Ishikawa (cell line): ENCODE measurements at regions not wholly inside any gene's neighbourhood (a gene's known extent, or its start where the extent isn't known, plus 50 kb on each side); places are given as distances from the start of the nearest gene placed in this dataset.

Source experiments
- CEBPB ChIP-seq: IDR thresholded peaks from 2 replicates; pipeline ENCODE4 v1.6.1; 2012
- CREB1 ChIP-seq: IDR thresholded peaks from 2 replicates; pipeline ENCODE4 v1.6.1; 2012; ENCODE audit warnings: low read depth
- EGR1 ChIP-seq: IDR thresholded peaks from 2 replicates; pipeline ENCODE4 v1.6.1; 2012
- EP300 ChIP-seq: IDR thresholded peaks from 2 replicates; pipeline ENCODE4 v1.6.1; 2012; ENCODE audit warnings: borderline replicate concordance
- FOXM1 ChIP-seq: IDR thresholded peaks from 2 replicates; pipeline ENCODE4 v1.6.1; 2012; ENCODE audit warnings: low read depth, borderline replicate concordance
- MAX ChIP-seq: IDR thresholded peaks from 2 replicates; pipeline ENCODE4 v1.6.1; 2012
- NFIC ChIP-seq: IDR thresholded peaks from 2 replicates; pipeline ENCODE4 v1.6.1; 2012
- RAD21 ChIP-seq: IDR thresholded peaks from 2 replicates; pipeline ENCODE4 v1.6.1; 2012; ENCODE audit warnings: low read depth
- REST ChIP-seq: IDR thresholded peaks from 2 replicates; pipeline ENCODE4 v1.6.1; 2012; ENCODE audit warnings: low read depth, mild to moderate bottlenecking
- TAF1 ChIP-seq: IDR thresholded peaks from 2 replicates; pipeline ENCODE4 v1.6.1; 2012; ENCODE audit warnings: low read depth, mild to moderate bottlenecking
- TCF12 ChIP-seq: IDR thresholded peaks from 2 replicates; pipeline ENCODE4 v1.6.1; 2012; ENCODE audit warnings: low read depth
- TEAD4 ChIP-seq: IDR thresholded peaks from 2 replicates; pipeline ENCODE4 v1.6.1; 2012
- USF1 ChIP-seq: IDR thresholded peaks from 2 replicates; pipeline ENCODE4 v1.6.1; 2012
- YY1 ChIP-seq: IDR thresholded peaks from 2 replicates; pipeline ENCODE4 v1.6.1; 2012; ENCODE audit warnings: low read depth
- ZBTB7A ChIP-seq: IDR thresholded peaks from 2 replicates; pipeline ENCODE4 v1.6.1; 2012; ENCODE audit warnings: low read depth

DNA sequence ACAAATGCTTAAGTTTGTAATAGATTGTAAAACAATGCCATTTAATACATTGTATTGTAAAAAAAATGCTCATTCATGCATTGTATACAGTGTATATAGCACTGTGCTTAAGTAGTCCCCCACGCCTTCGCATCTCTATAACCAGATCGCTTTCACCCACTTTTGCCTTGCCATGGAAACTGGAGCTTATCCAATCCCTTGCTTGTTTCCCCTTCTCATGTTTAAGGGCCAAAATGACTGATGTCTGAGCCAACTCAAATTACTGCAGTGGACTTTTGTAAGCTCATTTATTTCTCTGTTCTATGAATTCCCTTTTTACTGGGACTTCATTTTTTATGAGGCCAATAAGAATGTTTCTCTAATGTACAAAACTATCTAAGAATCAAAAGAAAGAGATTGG is 730.9 kb upstream of the GJE1 start:
- TF ChIP-seq RAD21 (no peak), TAF1 (no peak), USF1 (no peak), ZBTB7A (no peak)

DNA sequence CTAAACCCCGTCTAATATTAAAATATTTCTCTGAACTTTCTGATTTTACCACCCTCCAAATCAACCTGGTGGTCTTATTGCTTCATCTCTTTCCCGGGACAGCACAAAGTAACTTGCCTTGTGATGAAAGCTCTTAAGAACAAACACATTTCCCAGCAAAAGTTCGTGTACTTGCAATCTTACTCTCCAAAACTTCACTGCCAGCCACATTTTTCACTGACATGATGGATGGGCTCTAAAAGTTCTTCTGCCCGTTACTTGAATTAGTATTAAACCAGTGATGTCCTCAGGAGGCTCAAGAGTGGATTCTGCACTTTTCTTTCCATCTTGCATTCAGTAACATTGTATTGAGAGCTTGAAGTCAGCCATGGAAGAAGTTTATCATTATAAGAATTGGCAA is 731.6 kb upstream of the GJE1 start:
- TF ChIP-seq CREB1 (no peak), RAD21 (no peak), USF1 (no peak), TCF12 (no peak), EGR1 (no peak), TEAD4 (no peak), NFIC (no peak), ZBTB7A (no peak), CEBPB (no peak), EP300 (no peak), YY1 (no peak), TAF1 (no peak), MAX (no peak), REST (no peak), FOXM1 (no peak)

DNA sequence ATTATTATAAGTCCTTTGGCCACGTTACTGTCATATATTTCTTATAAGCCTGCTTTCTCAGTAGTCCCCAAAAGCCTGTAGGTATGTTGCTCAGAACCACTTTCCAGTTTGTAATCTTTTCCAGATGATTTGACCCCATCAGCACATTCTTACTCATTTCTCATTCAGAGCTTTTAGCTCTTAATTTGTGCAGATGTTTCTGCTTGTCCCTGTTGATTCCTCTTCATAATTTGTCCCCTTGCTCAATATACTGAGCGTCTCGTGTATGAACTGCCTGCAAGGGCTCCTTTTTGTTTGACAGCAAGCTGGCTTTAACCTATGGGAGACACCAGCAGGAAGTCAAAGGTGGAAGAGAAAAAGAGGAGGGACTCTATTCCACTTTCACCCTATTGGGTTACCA is 733.8 kb upstream of the GJE1 start:
- TF ChIP-seq USF1 (no peak), EP300 (no peak), FOXM1 (no peak), EGR1 (no peak), CREB1 (no peak), ZBTB7A (no peak), TCF12 (no peak), TAF1 (no peak), REST (no peak), NFIC (no peak)

DNA sequence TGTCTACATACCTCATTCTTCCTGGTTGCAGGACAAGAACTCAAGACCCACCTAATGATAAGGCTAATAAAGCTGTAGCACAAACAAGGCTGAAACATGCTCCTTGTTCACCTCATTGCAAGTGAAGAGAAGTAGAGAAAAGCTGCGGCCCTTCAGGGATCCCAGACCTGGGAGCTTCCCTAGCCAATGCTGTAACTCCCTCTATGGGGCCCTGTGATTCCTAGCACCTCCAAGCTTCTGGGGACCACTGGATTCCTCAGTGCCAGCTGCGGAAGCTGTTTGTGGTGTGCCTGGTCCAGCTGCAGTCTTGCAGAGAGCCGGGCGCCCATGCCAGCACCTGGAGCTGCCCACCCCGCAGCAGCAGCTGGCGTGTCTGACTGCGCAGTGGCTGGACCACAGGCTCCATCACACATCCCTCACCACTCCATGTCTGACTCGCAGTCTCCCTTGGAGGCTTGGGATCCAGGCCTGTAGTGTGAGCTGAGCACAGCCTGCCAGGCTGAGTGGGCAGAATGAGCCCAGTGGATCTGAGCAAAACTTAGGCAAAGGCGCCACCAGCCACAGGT is 737.2 kb upstream of the GJE1 start:
- TF ChIP-seq EP300 (no peak), FOXM1 (no peak), CREB1 (no peak), ZBTB7A (no peak), REST (no peak), RAD21 (no peak), MAX (no peak), CEBPB (no peak), TEAD4 (no peak), YY1 (no peak), EGR1 (no peak), TAF1 (no peak), TCF12 (no peak), USF1 (no peak), NFIC (no peak)
